SK-N-SH (cell line): ENCODE measurements at regions not wholly inside any gene's neighbourhood (a gene's known extent, or its start where the extent isn't known, plus 50 kb on each side); places are given as distances from the start of the nearest gene placed in this dataset.

Experiments used
- CTCF ChIA-PET: fragments of 300-600, 350-600 bp; formaldehyde crosslinking; extraction: SDS; loops from one replicate; lab custom pipeline; 2021; lab: Yijun Ruan, JAX
- POLR2A ChIA-PET: fragments of 350-600 bp; sonication (Branson Sonifier 250); formaldehyde crosslinking; extraction: SDS; loops from one replicate; lab custom pipeline; 2020; ENCODE audit warnings: antibody characterized with exemption, inconsistent platforms; lab: Yijun Ruan, JAX
- DNase-seq: peaks from one replicate; pipeline ENCODE4 v3.0.0; 2012
- H2AFZ ChIP-seq: fragments of 200-600 bp; sonication (generic); 2 replicates; pipeline ENCODE4 v1.8.1; 2016; ENCODE audit warnings: antibody characterized with exemption, mild to moderate bottlenecking, low read depth
- H3F3A ChIP-seq: fragments of 200-600 bp; sonication (generic); replicated peaks from 2 replicates; pipeline ENCODE3; 2016; ENCODE audit warnings: antibody characterized with exemption, mild to moderate bottlenecking; ENCODE audit not compliant: insufficient read depth
- H3K27ac ChIP-seq, 2 experiments: fragments of 200-500 bp in 1 of 2; fragments of 200-600 bp in 1 of 2; sonication (Bioruptor generic) in 1 of 2; sonication (generic), shearing (Covaris generic) in 1 of 2; 2 replicates each; pipeline versions ENCODE4 v1.5.1 to v1.6.1; 2014 to 2016; ENCODE audit warnings: low read depth in 2 of 2, inconsistent platforms in 1 of 2, low read length in 1 of 2, mild to moderate bottlenecking in 1 of 2, mixed read lengths in 1 of 2
- H3K27me3 ChIP-seq: fragments of 200-600 bp; sonication (generic), shearing (Covaris generic); 2 replicates; pipeline ENCODE4 v1.6.1; 2016; ENCODE audit warnings: mixed run types; ENCODE audit not compliant: insufficient read depth
- H3K36me3 ChIP-seq, 2 experiments: fragments of 200-500 bp in 1 of 2; fragments of 200-600 bp in 1 of 2; sonication (Bioruptor generic) in 1 of 2; sonication (generic) in 1 of 2; replicated peaks in 1 of 2; 2 replicates each; pipeline versions ENCODE3 to v1.5.1; 2014 to 2016; ENCODE audit warnings: low read length in 1 of 2, mild to moderate bottlenecking in 1 of 2; ENCODE audit not compliant: insufficient read depth in 2 of 2, control insufficient read depth in 1 of 2
- H3K4me1 ChIP-seq, 2 experiments: fragments of 200-500 bp in 1 of 2; fragments of 200-600 bp in 1 of 2; sonication (Bioruptor generic) in 1 of 2; sonication (generic), shearing (Covaris generic) in 1 of 2; 2 replicates each; pipeline versions ENCODE4 v1.5.1 to v1.6.1; 2014 to 2016; ENCODE audit warnings: low read depth in 1 of 2, low read length in 1 of 2, mixed run types in 1 of 2; ENCODE audit not compliant: insufficient read depth in 2 of 2, control insufficient read depth in 1 of 2
- H3K4me2 ChIP-seq: fragments of 200-600 bp; sonication (generic), shearing (Covaris generic); 2 replicates; pipeline ENCODE4 v1.6.1; 2017; ENCODE audit warnings: mixed run types
- H3K4me3 ChIP-seq, 2 experiments: fragments of 200-500 bp in 1 of 2; fragments of 200-600 bp in 1 of 2; sonication (Bioruptor generic) in 1 of 2; sonication (generic), shearing (Covaris generic) in 1 of 2; 2 replicates each; pipeline versions ENCODE4 v1.5.1 to v1.8.1; 2014 to 2016; ENCODE audit warnings: low read depth in 2 of 2, inconsistent platforms in 1 of 2, low read length in 1 of 2, mild to moderate bottlenecking in 1 of 2, mixed read lengths in 1 of 2, moderate library complexity in 1 of 2
- H3K79me2 ChIP-seq: fragments of 200-600 bp; sonication (generic); 2 replicates; pipeline ENCODE4 v1.8.1; 2017; ENCODE audit warnings: mild to moderate bottlenecking; ENCODE audit not compliant: insufficient read depth
- H3K9ac ChIP-seq: fragments of 200-600 bp; sonication (generic); 2 replicates; pipeline ENCODE4 v1.6.1; 2017; ENCODE audit warnings: mixed run types
- H3K9me2 ChIP-seq: fragments of 200-600 bp; sonication (generic); 2 replicates; pipeline ENCODE4 v1.6.1; 2017; ENCODE audit warnings: mixed run types
- H3K9me3 ChIP-seq: fragments of 200-600 bp; sonication (generic); 2 replicates; pipeline ENCODE4 v1.6.1; 2017; ENCODE audit warnings: mixed run types, mild to moderate bottlenecking, moderate library complexity
- H4K20me1 ChIP-seq: fragments of 200-600 bp; sonication (generic); 2 replicates; pipeline ENCODE4 v1.6.1; 2017; ENCODE audit warnings: mild to moderate bottlenecking, mixed run types; ENCODE audit not compliant: insufficient read depth
- CTCF ChIP-seq: fragments of 200-600 bp; sonication (generic); IDR thresholded peaks from 2 replicates; pipeline ENCODE4 v1.6.1; 2017; ENCODE audit warnings: antibody characterized with exemption, mild to moderate bottlenecking, moderate library complexity
- EZH2phosphoT487 ChIP-seq: fragments of 200-600 bp; sonication (generic); IDR thresholded peaks from 2 replicates; pipeline ENCODE4 v1.6.1; 2017; ENCODE audit warnings: low read depth, mixed run types, mild to moderate bottlenecking, antibody characterized with exemption, moderate library complexity, borderline replicate concordance
- FOSL2 ChIP-seq: IDR thresholded peaks from 2 replicates; pipeline ENCODE4 v1.4.0; 2012; ENCODE audit warnings: low read depth, mild to moderate bottlenecking, moderate library complexity, borderline replicate concordance
- FOXJ3 ChIP-seq: sonication (generic); formaldehyde crosslinking; IDR thresholded peaks from 2 replicates; pipeline ENCODE4 v1.5.1; 2020; ENCODE audit warnings: mild to moderate bottlenecking, missing genetic modification reagents
- GATA2 ChIP-seq: sonication (generic); formaldehyde crosslinking; IDR thresholded peaks from 2 replicates; pipeline ENCODE4 v1.5.0; 2020; ENCODE audit warnings: mild to moderate bottlenecking, missing genetic modification reagents
- IRF3 ChIP-seq: fragments of 150-350 bp; IDR thresholded peaks from 2 replicates; pipeline ENCODE4 v1.6.1; 2016; ENCODE audit warnings: mild to moderate bottlenecking, low read depth, low read length
- MAX ChIP-seq: IDR thresholded peaks from 2 replicates; pipeline ENCODE4 v1.4.0; 2012; ENCODE audit warnings: low read depth
- MEF2A ChIP-seq: IDR thresholded peaks from 2 replicates; pipeline ENCODE4 v1.4.0; 2012; ENCODE audit warnings: low read depth, borderline replicate concordance
- NFIC ChIP-seq: IDR thresholded peaks from 2 replicates; pipeline ENCODE4 v1.4.0; 2012; ENCODE audit warnings: borderline replicate concordance
- NRF1 ChIP-seq: IDR thresholded peaks from 2 replicates; pipeline ENCODE4 v1.6.1; 2012; ENCODE audit warnings: low read depth, mild to moderate bottlenecking, low read length
- POLR2AphosphoS5 ChIP-seq: IDR thresholded peaks from 2 replicates; pipeline ENCODE4 v1.6.1; 2012; ENCODE audit warnings: low read depth, low read length
- RCOR1 ChIP-seq: fragments of 150-350 bp; IDR thresholded peaks from 2 replicates; pipeline ENCODE4 v1.6.1; 2017; ENCODE audit warnings: antibody characterized with exemption, low read length
- RFX5 ChIP-seq: IDR thresholded peaks from 2 replicates; pipeline ENCODE4 v1.6.1; 2012; ENCODE audit warnings: mild to moderate bottlenecking, improper control_type of control experiment, low read length
- RXRA ChIP-seq: IDR thresholded peaks from 2 replicates; pipeline ENCODE4 v1.4.0; 2012; ENCODE audit warnings: low read depth, mild to moderate bottlenecking, borderline replicate concordance
- SIN3A ChIP-seq: IDR thresholded peaks from 2 replicates; pipeline ENCODE4 v1.6.1; 2012; ENCODE audit warnings: low read depth, mild to moderate bottlenecking, low read length, moderate library complexity, borderline replicate concordance
- USF2 ChIP-seq: fragments of 150-350 bp; IDR thresholded peaks from 2 replicates; pipeline ENCODE4 v1.6.1; 2017; ENCODE audit warnings: antibody characterized with exemption, low read length, low read depth, borderline replicate concordance
- YY1 ChIP-seq: IDR thresholded peaks from 2 replicates; pipeline ENCODE4 v1.4.0; 2012; ENCODE audit warnings: low read depth, mild to moderate bottlenecking
- WGBS: methylation state at CpG from one replicate; pipeline ENCODE4 v1.1.6; 2017; ENCODE audit warnings: low lambda C conversion rate; 5-methylcytosine and 5-hydroxymethylcytosine counted together
- TF ChIP-seq, protein P1 (sequence below): IDR thresholded peaks from 2 replicates; pipeline ENCODE4 v1.4.0; 2012; ENCODE audit warnings: low read depth, borderline replicate concordance

DNA sequence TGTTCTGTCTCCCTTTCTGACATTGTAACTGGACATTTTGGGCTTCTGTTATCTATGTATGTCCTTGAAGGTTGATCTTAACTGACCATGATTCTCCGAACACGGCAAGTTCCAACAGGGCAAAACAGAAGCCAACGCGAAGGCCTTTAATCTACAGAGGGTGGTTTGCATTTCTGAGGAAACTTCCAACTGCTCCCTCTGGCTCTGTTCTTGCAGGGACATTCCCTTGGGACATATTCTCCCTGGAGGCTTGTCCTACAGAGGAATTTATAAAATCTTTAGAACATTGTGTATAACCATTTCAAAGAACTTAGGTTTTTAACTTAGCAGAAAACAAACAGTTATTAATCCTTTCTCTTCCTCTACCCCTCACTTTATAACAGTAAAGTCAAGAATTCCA lies 189.0 kb upstream of the CDYL start:
- no peak for DNase-seq
- no peaks in the 10 kb centered on the region for H3K9me3 ChIP-seq
- peaks cover 4% of the 10 kb centered on the region; the same call in 1 of the 2 replicates for H3K27me3 ChIP-seq
- H3K79me2 ChIP-seq, result no peaks in the 10 kb centered on the region
- no peak overlapping the region for H3K9ac ChIP-seq
- no peaks in the 10 kb centered on the region for H4K20me1 ChIP-seq
- H3K9me2 ChIP-seq, result no peaks in the 10 kb centered on the region
- H3K4me3 ChIP-seq, result no peak overlapping the region
- H3F3A ChIP-seq, result no peaks in the 10 kb centered on the region
- no peaks in the 10 kb centered on the region for H3K4me1 ChIP-seq
- POLR2A ChIA-PET, result no interaction called here
- WGBS, result 40% methylated on average over 4 of the region's 4 CpGs
- no peak overlapping the region for H3K27ac ChIP-seq
- H3K4me2 ChIP-seq, result no peak overlapping the region
- no peak overlapping the region for H2AFZ ChIP-seq
- TF ChIP-seq CTCF (no peak), IRF3 (no peak), FOXJ3 (CRISPR knock-in tag) (no peak), RXRA (no peak), FOSL2 (no peak), POLR2AphosphoS5 (no peak), RFX5 (no peak), GATA2 (CRISPR knock-in tag) (no peak), MAX (no peak), SIN3A (no peak), NRF1 (no peak), USF2 (no peak), RCOR1 (no peak), YY1 (no peak), NFIC (no peak), MEF2A (no peak), EZH2phosphoT487 (no peak)
- TF ChIP-seq, protein P1, sequence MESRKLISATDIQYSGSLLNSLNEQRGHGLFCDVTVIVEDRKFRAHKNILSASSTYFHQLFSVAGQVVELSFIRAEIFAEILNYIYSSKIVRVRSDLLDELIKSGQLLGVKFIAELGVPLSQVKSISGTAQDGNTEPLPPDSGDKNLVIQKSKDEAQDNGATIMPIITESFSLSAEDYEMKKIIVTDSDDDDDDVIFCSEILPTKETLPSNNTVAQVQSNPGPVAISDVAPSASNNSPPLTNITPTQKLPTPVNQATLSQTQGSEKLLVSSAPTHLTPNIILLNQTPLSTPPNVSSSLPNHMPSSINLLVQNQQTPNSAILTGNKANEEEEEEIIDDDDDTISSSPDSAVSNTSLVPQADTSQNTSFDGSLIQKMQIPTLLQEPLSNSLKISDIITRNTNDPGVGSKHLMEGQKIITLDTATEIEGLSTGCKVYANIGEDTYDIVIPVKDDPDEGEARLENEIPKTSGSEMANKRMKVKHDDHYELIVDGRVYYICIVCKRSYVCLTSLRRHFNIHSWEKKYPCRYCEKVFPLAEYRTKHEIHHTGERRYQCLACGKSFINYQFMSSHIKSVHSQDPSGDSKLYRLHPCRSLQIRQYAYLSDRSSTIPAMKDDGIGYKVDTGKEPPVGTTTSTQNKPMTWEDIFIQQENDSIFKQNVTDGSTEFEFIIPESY, result no peak
- TF ChIP-seq, all 33 proteins: peak for 0
- CTCF ChIA-PET, result no interaction called here
- no peaks in the 10 kb centered on the region for H3K36me3 ChIP-seq
